HepG2 (cell line): ENCODE measurements at regions not wholly inside any gene's neighbourhood (a gene's known extent, or its start where the extent isn't known, plus 50 kb on each side); places are given as distances from the start of the nearest gene placed in this dataset.
A peak's percentile ranks its signal among the peaks of the same experiment; 100 is the strongest.

ENCODE experiments used
- ARNT2 ChIP-seq: sonication (generic); formaldehyde crosslinking; IDR thresholded peaks from 2 replicates; pipeline ENCODE4 v1.8.0; 2022; ENCODE audit warnings: mild to moderate bottlenecking, low read depth, missing genetic modification reagents, moderate library complexity
- MTF2 ChIP-seq: sonication (generic); formaldehyde crosslinking; IDR thresholded peaks from 2 replicates; pipeline ENCODE4 v1.5.0; 2020; ENCODE audit warnings: missing genetic modification reagents, borderline replicate concordance
- POLR2AphosphoS2 ChIP-seq: IDR thresholded peaks from 2 replicates; pipeline ENCODE4 v1.6.1; 2011; ENCODE audit warnings: low read depth, low read length, improper control_type of control experiment
- RFXANK ChIP-seq: IDR thresholded peaks from 2 replicates; pipeline ENCODE4 v1.6.1; 2016
- SALL1 ChIP-seq: sonication (generic); formaldehyde crosslinking; IDR thresholded peaks from 2 replicates; pipeline ENCODE4 v1.8.0; 2022; ENCODE audit warnings: mild to moderate bottlenecking, missing genetic modification reagents
- SIX1 ChIP-seq: sonication (generic); formaldehyde crosslinking; IDR thresholded peaks from 2 replicates; pipeline ENCODE4 v1.4.0; 2020; ENCODE audit warnings: missing genetic modification reagents, borderline replicate concordance
- SMAD9 ChIP-seq: sonication (generic); formaldehyde crosslinking; IDR thresholded peaks from 2 replicates; pipeline ENCODE4 v1.5.1; 2020; ENCODE audit warnings: mild to moderate bottlenecking, missing genetic modification reagents
- SNRNP70 ChIP-seq: fragments of 200-400 bp; formaldehyde crosslinking; IDR thresholded peaks from 2 replicates; pipeline ENCODE4 v1.6.1; 2017; ENCODE audit warnings: mild to moderate bottlenecking, low read depth, low read length, moderate library complexity
- ZNF468 ChIP-seq: sonication (generic); formaldehyde crosslinking; IDR thresholded peaks from 2 replicates; pipeline ENCODE4 v1.8.0; 2022; ENCODE audit warnings: mild to moderate bottlenecking, moderate library complexity, missing genetic modification reagents
- ZNF672 ChIP-seq: sonication (generic); formaldehyde crosslinking; IDR thresholded peaks from 2 replicates; pipeline ENCODE4 v1.8.1; 2022; ENCODE audit warnings: missing genetic modification reagents
- TF ChIP-seq, protein P1 (sequence below), 2 experiments: sonication (generic) in 1 of 2; formaldehyde crosslinking in 1 of 2; IDR thresholded peaks; 2 replicates each; pipeline versions ENCODE4 v1.4.0 to v1.6.1; 2018 to 2020; ENCODE audit warnings: missing genetic modification reagents in 2 of 2, borderline replicate concordance in 1 of 2, low read depth in 1 of 2, mild to moderate bottlenecking in 1 of 2, missing biosample characterization in 1 of 2
- TF ChIP-seq, protein P2 (sequence below): sonication (generic); formaldehyde crosslinking; IDR thresholded peaks from 2 replicates; pipeline ENCODE4 v1.4.0; 2020; ENCODE audit warnings: missing genetic modification reagents, low read depth, mild to moderate bottlenecking, borderline replicate concordance
- TF ChIP-seq, protein P3 (sequence below), 2 experiments: sonication (generic) in 1 of 2; formaldehyde crosslinking in 1 of 2; IDR thresholded peaks; 2 replicates each; pipeline versions ENCODE4 v1.6.1 to v1.9.0; 2014 to 2022; ENCODE audit warnings: antibody characterized with exemption in 1 of 2, borderline replicate concordance in 1 of 2, inconsistent platforms in 1 of 2, low read depth in 1 of 2, missing genetic modification reagents in 1 of 2
- TF ChIP-seq, protein P4 (sequence below): sonication (generic); formaldehyde crosslinking; IDR thresholded peaks from 2 replicates; pipeline ENCODE4 v1.4.0; 2020; ENCODE audit warnings: missing genetic modification reagents

DNA sequence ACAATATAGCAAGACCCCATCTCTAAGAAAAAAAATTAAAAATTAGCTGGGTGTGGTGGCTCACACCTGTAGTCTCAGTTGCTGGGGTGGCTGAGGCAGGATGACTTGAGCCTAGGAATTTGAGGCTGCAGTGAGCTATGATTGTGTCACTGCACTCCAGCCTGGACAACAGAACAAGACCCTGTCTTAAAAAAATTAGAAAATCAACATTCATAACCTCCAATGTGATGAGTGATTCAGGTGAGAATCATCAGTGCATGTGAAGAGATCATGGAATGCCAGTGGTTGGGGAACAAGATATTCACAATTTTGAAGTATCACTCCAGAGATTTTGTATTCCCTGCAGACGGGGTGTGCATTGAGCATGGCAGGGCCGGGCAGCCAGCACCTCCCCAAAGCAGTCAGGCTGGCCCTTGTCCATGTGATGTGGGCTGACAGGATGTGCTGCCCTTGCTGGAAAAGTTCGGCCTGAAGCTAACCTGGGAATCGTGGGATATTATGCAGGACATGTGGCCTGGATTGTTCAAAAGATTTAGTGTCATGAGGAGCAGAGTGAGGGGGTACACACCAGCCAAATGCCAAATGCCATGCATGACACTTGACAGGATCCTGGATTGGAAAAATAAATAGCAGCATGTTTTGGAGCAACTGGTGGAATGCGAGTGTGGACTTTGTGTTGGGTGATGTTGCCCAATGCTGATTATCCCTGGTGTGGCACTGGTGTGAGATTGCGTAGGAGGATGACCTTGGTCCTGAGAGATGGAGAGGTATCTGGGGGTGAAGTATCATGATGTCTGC, 189.0 kb downstream of the RGS3 start (continued):
- TF ChIP-seq SIX1 = peak; percentile 89; the same call in 1 of the 2 replicates
- no peak for TF ChIP-seq POLR2AphosphoS2
- TF ChIP-seq, protein P1, sequence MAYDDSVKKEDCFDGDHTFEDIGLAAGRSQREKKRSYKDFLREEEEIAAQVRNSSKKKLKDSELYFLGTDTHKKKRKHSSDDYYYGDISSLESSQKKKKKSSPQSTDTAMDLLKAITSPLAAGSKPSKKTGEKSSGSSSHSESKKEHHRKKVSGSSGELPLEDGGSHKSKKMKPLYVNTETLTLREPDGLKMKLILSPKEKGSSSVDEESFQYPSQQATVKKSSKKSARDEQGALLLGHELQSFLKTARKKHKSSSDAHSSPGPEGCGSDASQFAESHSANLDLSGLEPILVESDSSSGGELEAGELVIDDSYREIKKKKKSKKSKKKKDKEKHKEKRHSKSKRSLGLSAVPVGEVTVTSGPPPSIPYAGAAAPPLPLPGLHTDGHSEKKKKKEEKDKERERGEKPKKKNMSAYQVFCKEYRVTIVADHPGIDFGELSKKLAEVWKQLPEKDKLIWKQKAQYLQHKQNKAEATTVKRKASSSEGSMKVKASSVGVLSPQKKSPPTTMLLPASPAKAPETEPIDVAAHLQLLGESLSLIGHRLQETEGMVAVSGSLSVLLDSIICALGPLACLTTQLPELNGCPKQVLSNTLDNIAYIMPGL (CRISPR knock-in tag; IDR thresholded peaks at IDR 0.05; ENCODE audit: borderline replicate concordance in 1 of 2, low read depth in 1 of 2) = peak in 1 of 2 experiments; percentile 65; a peak in 1 of 4 replicates
- TF ChIP-seq, protein P2, sequence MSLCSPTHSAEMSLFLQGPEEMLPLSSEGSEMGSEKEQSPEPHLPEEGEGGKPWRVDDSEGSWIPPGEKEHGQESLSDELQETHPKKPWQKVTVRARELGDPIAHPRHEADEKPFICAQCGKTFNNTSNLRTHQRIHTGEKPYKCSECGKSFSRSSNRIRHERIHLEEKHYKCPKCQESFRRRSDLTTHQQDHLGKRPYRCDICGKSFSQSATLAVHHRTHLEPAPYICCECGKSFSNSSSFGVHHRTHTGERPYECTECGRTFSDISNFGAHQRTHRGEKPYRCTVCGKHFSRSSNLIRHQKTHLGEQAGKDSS (CRISPR knock-in tag) = no peak
- no peak for TF ChIP-seq ZNF468
- no peak for TF ChIP-seq RFXANK
- peak; percentile 97 for TF ChIP-seq SALL1
- 0 out of 2 replicates have a peak, but pooled peaks have one; percentile 46 for TF ChIP-seq MTF2 (CRISPR knock-in tag)
- TF ChIP-seq ZNF672 (CRISPR knock-in tag) = no peak; the same call in 1 of the 2 replicates
- TF ChIP-seq SNRNP70 = no peak
- TF ChIP-seq, protein P3, sequence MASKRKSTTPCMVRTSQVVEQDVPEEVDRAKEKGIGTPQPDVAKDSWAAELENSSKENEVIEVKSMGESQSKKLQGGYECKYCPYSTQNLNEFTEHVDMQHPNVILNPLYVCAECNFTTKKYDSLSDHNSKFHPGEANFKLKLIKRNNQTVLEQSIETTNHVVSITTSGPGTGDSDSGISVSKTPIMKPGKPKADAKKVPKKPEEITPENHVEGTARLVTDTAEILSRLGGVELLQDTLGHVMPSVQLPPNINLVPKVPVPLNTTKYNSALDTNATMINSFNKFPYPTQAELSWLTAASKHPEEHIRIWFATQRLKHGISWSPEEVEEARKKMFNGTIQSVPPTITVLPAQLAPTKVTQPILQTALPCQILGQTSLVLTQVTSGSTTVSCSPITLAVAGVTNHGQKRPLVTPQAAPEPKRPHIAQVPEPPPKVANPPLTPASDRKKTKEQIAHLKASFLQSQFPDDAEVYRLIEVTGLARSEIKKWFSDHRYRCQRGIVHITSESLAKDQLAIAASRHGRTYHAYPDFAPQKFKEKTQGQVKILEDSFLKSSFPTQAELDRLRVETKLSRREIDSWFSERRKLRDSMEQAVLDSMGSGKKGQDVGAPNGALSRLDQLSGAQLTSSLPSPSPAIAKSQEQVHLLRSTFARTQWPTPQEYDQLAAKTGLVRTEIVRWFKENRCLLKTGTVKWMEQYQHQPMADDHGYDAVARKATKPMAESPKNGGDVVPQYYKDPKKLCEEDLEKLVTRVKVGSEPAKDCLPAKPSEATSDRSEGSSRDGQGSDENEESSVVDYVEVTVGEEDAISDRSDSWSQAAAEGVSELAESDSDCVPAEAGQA (IDR thresholded peaks at IDR 0.05; ENCODE audit: low read depth) = no peak
- TF ChIP-seq, protein P3 (CRISPR knock-in tag; IDR thresholded peaks at IDR 0.05; ENCODE audit: borderline replicate concordance) = no peak
- TF ChIP-seq, protein P4, sequence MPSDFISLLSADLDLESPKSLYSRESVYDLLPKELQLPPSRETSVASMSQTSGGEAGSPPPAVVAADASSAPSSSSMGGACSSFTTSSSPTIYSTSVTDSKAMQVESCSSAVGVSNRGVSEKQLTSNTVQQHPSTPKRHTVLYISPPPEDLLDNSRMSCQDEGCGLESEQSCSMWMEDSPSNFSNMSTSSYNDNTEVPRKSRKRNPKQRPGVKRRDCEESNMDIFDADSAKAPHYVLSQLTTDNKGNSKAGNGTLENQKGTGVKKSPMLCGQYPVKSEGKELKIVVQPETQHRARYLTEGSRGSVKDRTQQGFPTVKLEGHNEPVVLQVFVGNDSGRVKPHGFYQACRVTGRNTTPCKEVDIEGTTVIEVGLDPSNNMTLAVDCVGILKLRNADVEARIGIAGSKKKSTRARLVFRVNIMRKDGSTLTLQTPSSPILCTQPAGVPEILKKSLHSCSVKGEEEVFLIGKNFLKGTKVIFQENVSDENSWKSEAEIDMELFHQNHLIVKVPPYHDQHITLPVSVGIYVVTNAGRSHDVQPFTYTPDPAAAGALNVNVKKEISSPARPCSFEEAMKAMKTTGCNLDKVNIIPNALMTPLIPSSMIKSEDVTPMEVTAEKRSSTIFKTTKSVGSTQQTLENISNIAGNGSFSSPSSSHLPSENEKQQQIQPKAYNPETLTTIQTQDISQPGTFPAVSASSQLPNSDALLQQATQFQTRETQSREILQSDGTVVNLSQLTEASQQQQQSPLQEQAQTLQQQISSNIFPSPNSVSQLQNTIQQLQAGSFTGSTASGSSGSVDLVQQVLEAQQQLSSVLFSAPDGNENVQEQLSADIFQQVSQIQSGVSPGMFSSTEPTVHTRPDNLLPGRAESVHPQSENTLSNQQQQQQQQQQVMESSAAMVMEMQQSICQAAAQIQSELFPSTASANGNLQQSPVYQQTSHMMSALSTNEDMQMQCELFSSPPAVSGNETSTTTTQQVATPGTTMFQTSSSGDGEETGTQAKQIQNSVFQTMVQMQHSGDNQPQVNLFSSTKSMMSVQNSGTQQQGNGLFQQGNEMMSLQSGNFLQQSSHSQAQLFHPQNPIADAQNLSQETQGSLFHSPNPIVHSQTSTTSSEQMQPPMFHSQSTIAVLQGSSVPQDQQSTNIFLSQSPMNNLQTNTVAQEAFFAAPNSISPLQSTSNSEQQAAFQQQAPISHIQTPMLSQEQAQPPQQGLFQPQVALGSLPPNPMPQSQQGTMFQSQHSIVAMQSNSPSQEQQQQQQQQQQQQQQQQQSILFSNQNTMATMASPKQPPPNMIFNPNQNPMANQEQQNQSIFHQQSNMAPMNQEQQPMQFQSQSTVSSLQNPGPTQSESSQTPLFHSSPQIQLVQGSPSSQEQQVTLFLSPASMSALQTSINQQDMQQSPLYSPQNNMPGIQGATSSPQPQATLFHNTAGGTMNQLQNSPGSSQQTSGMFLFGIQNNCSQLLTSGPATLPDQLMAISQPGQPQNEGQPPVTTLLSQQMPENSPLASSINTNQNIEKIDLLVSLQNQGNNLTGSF = peak; percentile 76; the same call in 1 of the 2 replicates
- no peak for TF ChIP-seq SMAD9 (CRISPR knock-in tag)
- TF ChIP-seq ARNT2 (CRISPR knock-in tag) = peak; percentile 65
